GM21526 (cell line): ENCODE measurements at regions not wholly inside any gene's neighbourhood (a gene's known extent, or its start where the extent isn't known, plus 50 kb on each side); places are given as distances from the start of the nearest gene placed in this dataset.
"Not testable (repeated sequence)": the region's sequence is repeated elsewhere in the genome, so short reads cannot be mapped to it uniquely, and the experiment has no call there.

Experiments
- ATAC-seq: cut with Tn5 transposase; IDR thresholded peaks from one replicate; pipeline ENCODE4 v1.9.1; 2021; ENCODE audit warnings: moderate library complexity; ENCODE audit not compliant: unreplicated experiment, low FRiP score

- ATAC-seq: no peak
Observed at GRCh38 chr12:4159851-4160250, 113.7 kb upstream of the CCND2 start.

GRCh38 chr12:4158306-4158705 is 115.3 kb upstream of the CCND2 start:
- no peak for ATAC-seq

GRCh38 chr12:4157122-4157521 is 116.4 kb upstream of the CCND2 start:
- ATAC-seq: no peak

- ATAC-seq: no peak
Observed at GRCh38 chr12:4156317-4156716, 117.2 kb upstream of the CCND2 start.

GRCh38 chr12:4154672-4155225 is 118.8 kb upstream of the CCND2 start:
- ATAC-seq: no peak

- peak; percentile 61 for ATAC-seq
Observed at GRCh38 chr12:4153343-4153892, 120.1 kb upstream of the CCND2 start.

GRCh38 chr12:4152145-4152795 is 121.3 kb upstream of the CCND2 start:
- ATAC-seq: no peak

- ATAC-seq: no peak
Observed at GRCh38 chr12:4151362-4152121, 122.0 kb upstream of the CCND2 start.

GRCh38 chr12:4150355-4150754 is 123.2 kb upstream of the CCND2 start:
- ATAC-seq: not testable (repeated sequence)

GRCh38 chr12:4148418-4149056 is 125.0 kb upstream of the CCND2 start:
- peak; percentile 44 for ATAC-seq

GRCh38 chr12:4147031-4147481 is 126.5 kb upstream of the CCND2 start:
- ATAC-seq: no peak

GRCh38 chr12:4145990-4146859 is 127.3 kb upstream of the CCND2 start:
- ATAC-seq: no peak

- no peak for ATAC-seq
Observed at GRCh38 chr12:4144676-4145075, 128.9 kb upstream of the CCND2 start.

GRCh38 chr12:4143896-4144295 is 129.7 kb upstream of the CCND2 start:
- ATAC-seq: no peak

GRCh38 chr12:4141348-4142270 is 132.0 kb upstream of the CCND2 start:
- ATAC-seq: no peak

- ATAC-seq: no peak
Observed at GRCh38 chr12:4140581-4141301, 132.8 kb upstream of the CCND2 start.

- ATAC-seq: no peak
Observed at GRCh38 chr12:4139191-4139590, 134.4 kb upstream of the CCND2 start.

GRCh38 chr12:4138532-4138931 is 135.0 kb upstream of the CCND2 start:
- not testable (repeated sequence) for ATAC-seq
